HepG2 (cell line): ENCODE measurements at regions not wholly inside any gene's neighbourhood (a gene's known extent, or its start where the extent isn't known, plus 50 kb on each side); places are given as distances from the start of the nearest gene placed in this dataset.

ENCODE experiments used
- ATAC-seq: fragments of 200-7000 bp; cut with Tn5 transposase; 3 replicates; pipeline ENCODE4 v1.9.1; 2020; ENCODE audit warnings: mild to moderate bottlenecking, moderate library complexity
- BruUV-seq: library from RNA; stranded (reverse); fragments of 400-500 nt; replicated peaks from 2 replicates; lab custom pipeline; 2021; lab: Mats Ljungman, UMichigan
- CTCF ChIA-PET: fragments of 300-600 bp; formaldehyde crosslinking; extraction: SDS; loops from one replicate; lab custom pipeline; 2021; ENCODE audit warnings: low total read pairs, inconsistent platforms, low intra/inter-chr PET ratio; lab: Yijun Ruan, JAX
- POLR2A ChIA-PET: fragments of 350-600 bp; sonication (Branson Sonifier 250); formaldehyde crosslinking; loops from one replicate; lab custom pipeline; 2020; ENCODE audit warnings: antibody characterized with exemption, inconsistent platforms; lab: Yijun Ruan, JAX
- DNase-seq: peaks from one replicate; pipeline ENCODE4 v3.0.0-alpha.2; 2015; ENCODE audit warnings: low spot score
- FAIRE-seq: peaks from 3 replicates; lab custom pipeline; 2011; peaks lifted over from hg19 to GRCh38; lab: Jason Lieb, UNC
- H2AFZ ChIP-seq: one replicate; pipeline ENCODE4 v1.6.1; 2011; ENCODE audit warnings: low read length, inconsistent platforms
- H3K27ac ChIP-seq: fragments of 300-600 bp; 3 replicates; pipeline ENCODE4 v1.8.0; 2011; ENCODE audit warnings: mixed run types, mild to moderate bottlenecking, mixed read lengths, low read length, inconsistent platforms; ENCODE audit not compliant: insufficient read depth; ENCODE audit errors: extremely low read length
- H3K27me3 ChIP-seq, 2 experiments: fragments of 200-600 bp in 1 of 2; 2 replicates in 1 of 2; 3 replicates in 1 of 2; pipeline versions ENCODE4 v1.6.0 to v1.8.0; 2011; ENCODE audit warnings: low read length in 2 of 2, mild to moderate bottlenecking in 2 of 2, moderate library complexity in 2 of 2, inconsistent platforms in 1 of 2; ENCODE audit not compliant: insufficient read depth in 2 of 2, control insufficient read depth in 1 of 2
- H3K36me3 ChIP-seq, 2 experiments: fragments of 200-600 bp in 1 of 2; replicated peaks in 1 of 2; 2 replicates in 1 of 2; 3 replicates in 1 of 2; pipeline versions ENCODE4 v1.5.1 to v1.8.0; 2011; ENCODE audit warnings: low read length in 2 of 2, inconsistent platforms in 1 of 2; ENCODE audit not compliant: insufficient read depth in 2 of 2, control insufficient read depth in 1 of 2
- H3K4me1 ChIP-seq: 2 replicates; pipeline ENCODE4 v1.5.1; 2012; ENCODE audit warnings: low read length, inconsistent platforms; ENCODE audit not compliant: insufficient read depth
- H3K4me2 ChIP-seq: 2 replicates; pipeline ENCODE4 v1.6.0; 2011; ENCODE audit warnings: low read depth, low read length, inconsistent platforms
- H3K4me3 ChIP-seq, 3 experiments: fragments of 200-600 bp in 1 of 3; sonication (generic), shearing (Covaris generic) in 1 of 3; replicated peaks in 1 of 3; 2 replicates each; pipeline ENCODE4 v1.5.1; 2011 to 2016; ENCODE audit warnings: low read length in 3 of 3, inconsistent platforms in 2 of 3, low read depth in 2 of 3, mild to moderate bottlenecking in 2 of 3, control low read depth in 1 of 3, mixed read lengths in 1 of 3; ENCODE audit not compliant: insufficient read depth in 1 of 3
- H3K79me2 ChIP-seq: one replicate; pipeline ENCODE4 v1.6.1; 2011; ENCODE audit warnings: low read length, inconsistent platforms; ENCODE audit not compliant: insufficient read depth
- H3K9ac ChIP-seq: 2 replicates; pipeline ENCODE4 v1.6.0; 2011; ENCODE audit warnings: mild to moderate bottlenecking, low read depth, low read length, inconsistent platforms; ENCODE audit not compliant: insufficient read depth
- H3K9me3 ChIP-seq: 2 replicates; pipeline ENCODE4 v1.5.1; 2012; ENCODE audit warnings: mild to moderate bottlenecking, low read length
- H4K20me1 ChIP-seq: 2 replicates; pipeline ENCODE4 v1.6.0; 2011; ENCODE audit warnings: inconsistent platforms, mild to moderate bottlenecking, low read length, moderate library complexity; ENCODE audit not compliant: insufficient read depth
- ATF4 ChIP-seq, 2 experiments: fragments of 450-650 bp in 1 of 2; sonication (generic) in 1 of 2; formaldehyde crosslinking; IDR thresholded peaks; 2 replicates each; pipeline versions ENCODE4 v1.5.0 to v1.8.0; 2020 to 2022; ENCODE audit warnings: mild to moderate bottlenecking in 1 of 2, missing genetic modification reagents in 1 of 2
- CREBL2 ChIP-seq: sonication (generic); formaldehyde crosslinking; IDR thresholded peaks from 2 replicates; pipeline ENCODE4 v1.8.1; 2023; ENCODE audit warnings: missing genetic modification reagents, mild to moderate bottlenecking, borderline replicate concordance
- FOXP1 ChIP-seq, 2 experiments: fragments of 450-650 bp in 1 of 2; IDR thresholded peaks; 2 replicates each; pipeline ENCODE4 v1.6.1; 2017 to 2018; ENCODE audit warnings: antibody characterized with exemption in 1 of 2
- PHF8 ChIP-seq: sonication (generic); formaldehyde crosslinking; IDR thresholded peaks from 2 replicates; pipeline ENCODE4 v1.5.0; 2020; ENCODE audit warnings: missing genetic modification reagents
- RCOR2 ChIP-seq: IDR thresholded peaks from 2 replicates; pipeline ENCODE4 v1.6.1; 2016; ENCODE audit warnings: missing biosample characterization, missing genetic modification reagents
- SMYD3 ChIP-seq: sonication (generic); formaldehyde crosslinking; IDR thresholded peaks from 2 replicates; pipeline ENCODE4 v1.8.1; 2023; ENCODE audit warnings: mild to moderate bottlenecking, missing genetic modification reagents
- TOE1 ChIP-seq: sonication (generic); formaldehyde crosslinking; IDR thresholded peaks from 2 replicates; pipeline ENCODE4 v1.4.0; 2020; ENCODE audit warnings: mild to moderate bottlenecking, missing genetic modification reagents
- WIZ ChIP-seq: sonication (generic); formaldehyde crosslinking; IDR thresholded peaks from 2 replicates; pipeline ENCODE4 v1.5.1; 2020; ENCODE audit warnings: mild to moderate bottlenecking, missing genetic modification reagents
- ZC3H4 ChIP-seq: sonication (generic); formaldehyde crosslinking; IDR thresholded peaks from 2 replicates; pipeline ENCODE4 v1.4.0; 2020; ENCODE audit warnings: missing genetic modification reagents, borderline replicate concordance
- ZNF3 ChIP-seq: IDR thresholded peaks from 2 replicates; pipeline ENCODE4 v1.7.0; 2017; ENCODE audit warnings: inconsistent platforms
- ZNF670 ChIP-seq: sonication (generic); formaldehyde crosslinking; IDR thresholded peaks from 2 replicates; pipeline ENCODE4 v1.8.0; 2022; ENCODE audit warnings: mild to moderate bottlenecking, missing genetic modification reagents, borderline replicate concordance
- ZNF83 ChIP-seq: sonication (generic); formaldehyde crosslinking; IDR thresholded peaks from 2 replicates; pipeline ENCODE4 v1.4.0; 2020; ENCODE audit warnings: missing genetic modification reagents, mild to moderate bottlenecking, borderline replicate concordance
- WGBS: methylation state at CpG from one replicate; pipeline ENCODE4 v1.1.6; 2017; ENCODE audit warnings: low lambda C conversion rate; 5-methylcytosine and 5-hydroxymethylcytosine counted together
- in situ Hi-C: cut with HindIII; loops from 2 replicates; pipeline ENCODE4 v1.10.0; 2017; ENCODE audit warnings: low pct_unique_long_range_greater_than_20kb; ENCODE audit not compliant: extremely low pct_ligation_motif_present
- intact Hi-C: fragments of 100-400 bp; cut with micrococcal nuclease; formaldehyde crosslinking; loops from one replicate; pipeline ENCODE4 v1.10.0; 2022; ENCODE audit not compliant: unreplicated experiment

DNA sequence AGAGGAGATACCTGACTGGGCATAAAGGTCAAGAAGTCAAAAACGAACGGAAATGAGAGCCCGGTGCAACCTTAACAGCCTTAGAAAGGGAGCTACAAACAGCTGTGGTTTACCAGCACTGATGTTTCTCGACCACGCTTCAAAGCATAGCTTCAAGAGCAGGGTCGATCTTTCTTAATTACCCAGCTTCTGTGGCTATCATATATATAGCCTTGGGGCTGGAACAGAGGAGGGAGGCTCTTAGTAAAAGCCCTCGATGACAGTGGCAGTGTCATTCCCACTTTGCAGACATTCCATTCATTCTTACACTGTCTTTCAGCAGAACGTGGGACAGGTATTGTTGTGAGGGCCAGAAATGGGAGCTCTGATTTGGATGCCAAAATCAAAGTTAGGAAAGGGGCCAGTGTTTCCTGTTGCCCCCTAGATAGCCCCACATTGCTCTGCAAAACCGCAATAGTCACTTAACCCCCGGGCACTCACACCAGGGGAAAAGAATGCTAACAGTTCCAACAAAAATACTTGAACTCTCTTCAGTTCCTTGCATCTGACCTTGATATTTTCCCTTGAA lies 141.5 kb downstream of the MTPAP start:
- no peaks in the 10 kb centered on the region for H3K4me1 ChIP-seq
- no TSS peak for BruUV-seq
- TF ChIP-seq ZNF670 (CRISPR knock-in tag) (no peak), TOE1 (CRISPR knock-in tag) (no peak), ZC3H4 (CRISPR knock-in tag) (no peak), PHF8 (no peak)
- POLR2A ChIA-PET: no interaction called here
- in situ Hi-C loops: no loop called here
- no peaks in the 10 kb centered on the region for H3K36me3 ChIP-seq
- FAIRE-seq (no peak), ATAC-seq (no peak), DNase-seq (no peak)
- no peaks in the 10 kb centered on the region for H3K27me3 ChIP-seq
- H3K4me3 ChIP-seq: no peak overlapping the region
- WGBS: 32% methylated on average over 9 of the region's 10 CpGs
- H3K9me3 ChIP-seq: peaks cover 10% of the 10 kb centered on the region
- intact Hi-C loops: no loop called here
- H3K4me2 ChIP-seq: no peak overlapping the region
- no peak overlapping the region for H3K9ac ChIP-seq
- H2AFZ ChIP-seq: no peak overlapping the region
- no peaks in the 10 kb centered on the region for H3K79me2 ChIP-seq
- H3K27ac ChIP-seq: no peak overlapping the region
- CTCF ChIA-PET: no interaction called here
- H4K20me1 ChIP-seq: no peaks in the 10 kb centered on the region

DNA sequence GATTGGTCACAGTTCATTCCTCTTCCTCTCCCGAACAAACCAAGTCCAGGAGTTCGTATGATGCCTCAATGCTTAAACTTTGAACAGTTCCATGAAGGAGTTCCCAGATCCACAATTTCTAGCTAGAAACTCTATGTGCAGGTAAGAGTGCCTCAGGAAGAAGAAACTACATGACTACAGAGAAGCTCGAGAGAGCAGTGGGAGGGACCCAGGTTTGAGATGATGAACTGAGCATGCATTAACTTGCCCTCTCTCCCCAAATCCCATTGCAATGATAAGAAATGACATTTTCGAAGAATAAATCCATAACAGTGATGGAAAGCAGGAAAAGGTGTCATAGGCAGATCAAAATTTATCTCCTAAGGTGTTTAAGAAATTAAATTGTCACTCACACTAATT lies 140.6 kb upstream of the JCAD start:
- H3K9me3 ChIP-seq: peaks cover 10% of the 10 kb centered on the region
- H4K20me1 ChIP-seq: no peaks in the 10 kb centered on the region
- WGBS: 6% methylated on average over 4 of the region's 4 CpGs
- no peak for TF ChIP-seq FOXP1 (IDR thresholded peaks at IDR 0.05)
- TF ChIP-seq FOXP1 (CRISPR knock-in tag; IDR thresholded peaks at IDR 0.05): no peak
- no peak for TF ChIP-seq CREBL2
- TF ChIP-seq ZNF83: no peak
- TF ChIP-seq RCOR2 (CRISPR knock-in tag): no peak
- TF ChIP-seq ATF4 (CRISPR knock-in tag; IDR thresholded peaks at IDR 0.05): no peak
- TF ChIP-seq WIZ: no peak
- TF ChIP-seq SMYD3 (CRISPR knock-in tag): no peak
- no peak for TF ChIP-seq ZNF3 (CRISPR knock-in tag)
- no peak overlapping the region for H3K4me3 ChIP-seq
- H3K27ac ChIP-seq: no peak overlapping the region
- H3K4me1 ChIP-seq: 0 out of 2 replicates have a peak, but pooled peaks cover 9% of the 10 kb centered on the region
- H3K36me3 ChIP-seq: no peaks in the 10 kb centered on the region
- H3K4me2 ChIP-seq: no peak overlapping the region
- CTCF ChIA-PET: no interaction called here
- POLR2A ChIA-PET: no interaction called here
- ATAC-seq (no peak), FAIRE-seq (no peak), DNase-seq (no peak)
- H3K27me3 ChIP-seq: peaks cover 0 to 8% of the 10 kb centered on the region in 2 experiments; a peak in 1 of 5 replicates
- H3K9ac ChIP-seq: no peak overlapping the region
- in situ Hi-C loops (no loop called here), intact Hi-C loops (no loop called here)
- no TSS peak for BruUV-seq
- H2AFZ ChIP-seq: no peak overlapping the region
- H3K79me2 ChIP-seq: no peaks in the 10 kb centered on the region
